GM12878 (cell line): ENCODE measurements at regions not wholly inside any gene's neighbourhood (a gene's known extent, or its start where the extent isn't known, plus 50 kb on each side); places are given as distances from the start of the nearest gene placed in this dataset.

Experiments used
- ATAC-seq: fragments of 200-7000 bp; cut with Tn5 transposase; 3 replicates; pipeline ENCODE4 v1.9.1; 2020; ENCODE audit warnings: mild to moderate bottlenecking, moderate library complexity
- BruUV-seq: library from RNA; stranded (reverse); fragments of 400-500 nt; replicated peaks from 2 replicates; lab custom pipeline; 2021; lab: Mats Ljungman, UMichigan
- CTCF ChIA-PET: fragments of 300-600 bp; sonication (Branson Sonifier 250); formaldehyde crosslinking; extraction: SDS; loops from one replicate; lab custom pipeline; 2021; ENCODE audit warnings: inconsistent platforms; lab: Yijun Ruan, JAX
- POLR2A ChIA-PET: fragments of 350-600 bp; formaldehyde crosslinking; extraction: SDS; loops from one replicate; lab custom pipeline; 2021; ENCODE audit warnings: inconsistent platforms; lab: Charles Lee
- RAD21 ChIA-PET: fragments of 300-600 bp; sonication (Branson Sonifier 250); formaldehyde crosslinking; loops from one replicate; lab custom pipeline; 2023; ENCODE audit warnings: antibody characterized with exemption; ENCODE audit not compliant: unreplicated experiment; lab: Charles Lee
- SMC1A ChIA-PET: fragments of 300-600 bp; sonication (Branson Sonifier 250); formaldehyde crosslinking; loops from one replicate; lab custom pipeline; 2023; ENCODE audit not compliant: unreplicated experiment, uncharacterized antibody; lab: Charles Lee
- DNase-seq: peaks from one replicate; pipeline ENCODE4 v3.0.0-alpha.2; 2011; ENCODE audit warnings: low read depth, low spot score
- FAIRE-seq: peaks from 3 replicates; lab custom pipeline; 2011; peaks lifted over from hg19 to GRCh38; lab: Jason Lieb, UNC
- H2AFZ ChIP-seq: 2 replicates; pipeline ENCODE4 v1.6.0; 2011; ENCODE audit warnings: low read depth, low read length, control low read depth; ENCODE audit not compliant: control insufficient read depth
- H3K27ac ChIP-seq: 2 replicates; pipeline ENCODE4 v1.5.1; 2011; ENCODE audit warnings: control low read depth; ENCODE audit not compliant: control insufficient read depth, insufficient read depth
- H3K27me3 ChIP-seq, 2 experiments: replicated peaks in 1 of 2; 2 replicates each; pipeline versions ENCODE4 v1.6.0 to v1.6.1; 2011; ENCODE audit warnings: low read length in 1 of 2; ENCODE audit not compliant: control insufficient read depth in 2 of 2, insufficient read depth in 2 of 2
- H3K36me3 ChIP-seq, 2 experiments: 2 replicates each; pipeline ENCODE4 v1.5.1; 2011; ENCODE audit warnings: low read length in 1 of 2; ENCODE audit not compliant: control insufficient read depth in 2 of 2, insufficient read depth in 2 of 2
- H3K4me1 ChIP-seq: 2 replicates; pipeline ENCODE4 v1.6.1; 2011; ENCODE audit warnings: mild to moderate bottlenecking, low read length, moderate library complexity, mixed read lengths; ENCODE audit not compliant: control insufficient read depth, insufficient read depth
- H3K4me2 ChIP-seq: 2 replicates; pipeline ENCODE4 v1.6.0; 2011; ENCODE audit warnings: control low read depth; ENCODE audit not compliant: control insufficient read depth, insufficient read depth
- H3K4me3 ChIP-seq: fragments of 200-600 bp; sonication (generic); 2 replicates; pipeline ENCODE4 v1.5.1; 2016
- H3K79me2 ChIP-seq: 2 replicates; pipeline ENCODE4 v1.6.0; 2011; ENCODE audit warnings: low read length; ENCODE audit not compliant: control insufficient read depth, insufficient read depth
- H3K9ac ChIP-seq: 2 replicates; pipeline ENCODE4 v1.8.0; 2011; ENCODE audit warnings: low read length, control low read depth, mixed read lengths; ENCODE audit not compliant: control insufficient read depth, insufficient read depth
- H3K9me3 ChIP-seq: replicated peaks from 3 replicates; pipeline ENCODE4 v1.5.1; 2011; ENCODE audit warnings: mild to moderate bottlenecking, low read length; ENCODE audit not compliant: control insufficient read depth, insufficient read depth
- H4K20me1 ChIP-seq: 2 replicates; pipeline ENCODE4 v1.6.0; 2011; ENCODE audit not compliant: control insufficient read depth, insufficient read depth
- BMI1 ChIP-seq: fragments of 450-650 bp; IDR thresholded peaks from 2 replicates; pipeline ENCODE4 v1.6.1; 2016; ENCODE audit warnings: mild to moderate bottlenecking, moderate library complexity, borderline replicate concordance
- CBX5 ChIP-seq: sonication (generic); IDR thresholded peaks from 2 replicates; pipeline ENCODE4 v1.6.1; 2016; ENCODE audit warnings: low read depth, moderate library complexity, mild to moderate bottlenecking, inconsistent platforms
- CREB1 ChIP-seq: IDR thresholded peaks from 2 replicates; pipeline ENCODE4 v1.6.1; 2012; ENCODE audit warnings: low read depth, mild to moderate bottlenecking, inconsistent platforms
- ETV6 ChIP-seq, 2 experiments: fragments of 450-650 bp in 1 of 2; IDR thresholded peaks in 1 of 2; conservative IDR thresholded peaks in 1 of 2; 2 replicates each; pipeline ENCODE4 v1.6.1; 2014; ENCODE audit warnings: antibody characterized with exemption in 1 of 2, borderline replicate concordance in 1 of 2, low read depth in 1 of 2, mild to moderate bottlenecking in 1 of 2, moderate library complexity in 1 of 2
- HCFC1 ChIP-seq: fragments of 150-350 bp; IDR thresholded peaks from 2 replicates; pipeline ENCODE4 v1.6.1; 2014; ENCODE audit warnings: low read length
- MYC ChIP-seq: IDR thresholded peaks from 2 replicates; pipeline ENCODE4 v1.6.1; 2011; ENCODE audit warnings: mild to moderate bottlenecking, low read length, moderate library complexity, inconsistent platforms; ENCODE audit not compliant: insufficient read depth, insufficient replicate concordance, insufficient read length, severe bottlenecking
- POLR2AphosphoS5 ChIP-seq: IDR thresholded peaks from 2 replicates; pipeline ENCODE4 v1.6.1; 2011; ENCODE audit warnings: mild to moderate bottlenecking, low read length, inconsistent platforms
- RAD21 ChIP-seq: IDR thresholded peaks from 2 replicates; pipeline ENCODE4 v1.6.1; 2011; ENCODE audit warnings: mild to moderate bottlenecking, low read depth, low read length, moderate library complexity; ENCODE audit not compliant: insufficient read depth
- RAD51 ChIP-seq: fragments of 450-650 bp; IDR thresholded peaks from 2 replicates; pipeline ENCODE4 v1.6.1; 2016; ENCODE audit warnings: moderate library complexity, mild to moderate bottlenecking, inconsistent platforms
- RCOR1 ChIP-seq: conservative IDR thresholded peaks from 2 replicates; pipeline ENCODE4 v1.6.1; 2012; ENCODE audit warnings: low read depth, low read length, improper control_type of control experiment
- REST ChIP-seq: IDR thresholded peaks from 2 replicates; pipeline ENCODE4 v1.6.1; 2012; ENCODE audit warnings: mild to moderate bottlenecking, low read depth, low read length
- SUPT20H ChIP-seq: IDR thresholded peaks from 2 replicates; pipeline ENCODE4 v1.6.1; 2011; ENCODE audit warnings: low read depth, mild to moderate bottlenecking, low read length, moderate library complexity, borderline replicate concordance; ENCODE audit not compliant: control insufficient read depth
- TARDBP ChIP-seq: IDR thresholded peaks from 2 replicates; pipeline ENCODE4 v1.6.1; 2016; ENCODE audit warnings: borderline replicate concordance
- TCF7 ChIP-seq: IDR thresholded peaks from 2 replicates; pipeline ENCODE4 v1.6.1; 2014; ENCODE audit warnings: antibody characterized with exemption, borderline replicate concordance
- WGBS: methylation state at CpG from one replicate; pipeline ENCODE4 v1.1.6; 2016; ENCODE audit warnings: low lambda C conversion rate; ENCODE audit not compliant: insufficient replicate concordance, insufficient coverage; ENCODE audit errors: missing lambda C conversion rate; 5-methylcytosine and 5-hydroxymethylcytosine counted together
- in situ Hi-C: fragments of 300-500 bp; cut with MboI; formaldehyde crosslinking; loops from 9 replicates; pipeline ENCODE4 v1.14.3; 2018; ENCODE audit warnings: mixed read lengths
- intact Hi-C: fragments of 100-400 bp; cut with micrococcal nuclease; formaldehyde crosslinking; loops from one replicate; pipeline ENCODE4 v1.14.2; 2022; ENCODE audit not compliant: unreplicated experiment
- TF ChIP-seq, protein P1 (sequence below): fragments of 450-650 bp; formaldehyde crosslinking; IDR thresholded peaks from 2 replicates; pipeline ENCODE4 v1.4.0; 2020; ENCODE audit warnings: mild to moderate bottlenecking, moderate library complexity
- TF ChIP-seq, protein P2 (sequence below): IDR thresholded peaks from 2 replicates; pipeline ENCODE4 v1.6.1; 2011; ENCODE audit warnings: mild to moderate bottlenecking, low read depth, low read length, moderate library complexity; ENCODE audit not compliant: insufficient replicate concordance

GRCh38 chr9:82764061-82764668 is 298.8 kb downstream of the RASEF start:
- Histone ChIP-seq H3K4me2 (no peak overlapping the region), H3K4me1 (no peaks in the 10 kb centered on the region), H3K27ac (no peak overlapping the region), H3K4me3 (no peak overlapping the region), H4K20me1 (no peaks in the 10 kb centered on the region), H3K9ac (no peak overlapping the region), H3K9me3 (no peaks in the 10 kb centered on the region), H3K79me2 (no peaks in the 10 kb centered on the region), H2AFZ (no peak overlapping the region), H3K27me3 (no peaks in the 10 kb centered on the region), H3K36me3 (no peaks in the 10 kb centered on the region)
- ChIA-PET CTCF (interaction anchor here (0.6 kb wide), 1 partner anchor 34 kb away, joined by 3 read pairs; no protein-coding TSS in a partner anchor), SMC1A (interaction anchor here (1.5 to 1.7 kb wide), 2 partner anchors 23 to 158 kb away, joined by 3 to 4 read pairs; no protein-coding TSS in a partner anchor), RAD21 (no interaction called here), POLR2A (no interaction called here)
- intact Hi-C loops (loop anchor here (5.0 to 10.0 kb wide), 2 partner anchors 37 to 229 kb away; no protein-coding TSS in a partner anchor), in situ Hi-C loops (no loop called here)
- no peak for FAIRE-seq
- no peak for TF ChIP-seq TARDBP
- TF ChIP-seq, protein P1, sequence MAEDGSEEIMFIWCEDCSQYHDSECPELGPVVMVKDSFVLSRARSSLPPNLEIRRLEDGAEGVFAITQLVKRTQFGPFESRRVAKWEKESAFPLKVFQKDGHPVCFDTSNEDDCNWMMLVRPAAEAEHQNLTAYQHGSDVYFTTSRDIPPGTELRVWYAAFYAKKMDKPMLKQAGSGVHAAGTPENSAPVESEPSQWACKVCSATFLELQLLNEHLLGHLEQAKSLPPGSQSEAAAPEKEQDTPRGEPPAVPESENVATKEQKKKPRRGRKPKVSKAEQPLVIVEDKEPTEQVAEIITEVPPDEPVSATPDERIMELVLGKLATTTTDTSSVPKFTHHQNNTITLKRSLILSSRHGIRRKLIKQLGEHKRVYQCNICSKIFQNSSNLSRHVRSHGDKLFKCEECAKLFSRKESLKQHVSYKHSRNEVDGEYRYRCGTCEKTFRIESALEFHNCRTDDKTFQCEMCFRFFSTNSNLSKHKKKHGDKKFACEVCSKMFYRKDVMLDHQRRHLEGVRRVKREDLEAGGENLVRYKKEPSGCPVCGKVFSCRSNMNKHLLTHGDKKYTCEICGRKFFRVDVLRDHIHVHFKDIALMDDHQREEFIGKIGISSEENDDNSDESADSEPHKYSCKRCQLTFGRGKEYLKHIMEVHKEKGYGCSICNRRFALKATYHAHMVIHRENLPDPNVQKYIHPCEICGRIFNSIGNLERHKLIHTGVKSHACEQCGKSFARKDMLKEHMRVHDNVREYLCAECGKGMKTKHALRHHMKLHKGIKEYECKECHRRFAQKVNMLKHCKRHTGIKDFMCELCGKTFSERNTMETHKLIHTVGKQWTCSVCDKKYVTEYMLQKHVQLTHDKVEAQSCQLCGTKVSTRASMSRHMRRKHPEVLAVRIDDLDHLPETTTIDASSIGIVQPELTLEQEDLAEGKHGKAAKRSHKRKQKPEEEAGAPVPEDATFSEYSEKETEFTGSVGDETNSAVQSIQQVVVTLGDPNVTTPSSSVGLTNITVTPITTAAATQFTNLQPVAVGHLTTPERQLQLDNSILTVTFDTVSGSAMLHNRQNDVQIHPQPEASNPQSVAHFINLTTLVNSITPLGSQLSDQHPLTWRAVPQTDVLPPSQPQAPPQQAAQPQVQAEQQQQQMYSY (CRISPR knock-in tag), result no peak
- TF ChIP-seq REST, result no peak
- TF ChIP-seq, protein P2, sequence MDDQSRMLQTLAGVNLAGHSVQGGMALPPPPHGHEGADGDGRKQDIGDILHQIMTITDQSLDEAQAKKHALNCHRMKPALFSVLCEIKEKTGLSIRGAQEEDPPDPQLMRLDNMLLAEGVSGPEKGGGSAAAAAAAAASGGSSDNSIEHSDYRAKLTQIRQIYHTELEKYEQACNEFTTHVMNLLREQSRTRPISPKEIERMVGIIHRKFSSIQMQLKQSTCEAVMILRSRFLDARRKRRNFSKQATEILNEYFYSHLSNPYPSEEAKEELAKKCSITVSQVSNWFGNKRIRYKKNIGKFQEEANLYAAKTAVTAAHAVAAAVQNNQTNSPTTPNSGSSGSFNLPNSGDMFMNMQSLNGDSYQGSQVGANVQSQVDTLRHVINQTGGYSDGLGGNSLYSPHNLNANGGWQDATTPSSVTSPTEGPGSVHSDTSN, result no peak
- no peak for TF ChIP-seq SUPT20H
- TF ChIP-seq ETV6 (conservative IDR thresholded peaks at IDR 0.05 in 1 of 2, IDR thresholded peaks at IDR 0.05 in 1 of 2; ENCODE audit: borderline replicate concordance in 1 of 2, low read depth in 1 of 2), result no peak
- TF ChIP-seq CREB1, result no peak
- no peak for TF ChIP-seq TCF7
- TF ChIP-seq RAD21, result no peak
- no peak for TF ChIP-seq POLR2AphosphoS5
- no peak for TF ChIP-seq HCFC1
- TF ChIP-seq RAD51, result no peak
- no peak for TF ChIP-seq CBX5
- TF ChIP-seq RCOR1, result no peak
- TF ChIP-seq MYC, result no peak
- no peak for TF ChIP-seq BMI1
- DNase-seq, result no peak
- no TSS peak for BruUV-seq
- WGBS, result 9% methylated on average over 5 of the region's 5 CpGs
- no peak for ATAC-seq
